HG03025 (cell line): ENCODE measurements at regions not wholly inside any gene's neighbourhood (a gene's known extent, or its start where the extent isn't known, plus 50 kb on each side); places are given as distances from the start of the nearest gene placed in this dataset.

Experiments used
- ATAC-seq: cut with Tn5 transposase; IDR thresholded peaks from one replicate; pipeline ENCODE4 v1.9.1; 2021; ENCODE audit warnings: mild to moderate bottlenecking, moderate library complexity; ENCODE audit not compliant: unreplicated experiment, low FRiP score

DNA sequence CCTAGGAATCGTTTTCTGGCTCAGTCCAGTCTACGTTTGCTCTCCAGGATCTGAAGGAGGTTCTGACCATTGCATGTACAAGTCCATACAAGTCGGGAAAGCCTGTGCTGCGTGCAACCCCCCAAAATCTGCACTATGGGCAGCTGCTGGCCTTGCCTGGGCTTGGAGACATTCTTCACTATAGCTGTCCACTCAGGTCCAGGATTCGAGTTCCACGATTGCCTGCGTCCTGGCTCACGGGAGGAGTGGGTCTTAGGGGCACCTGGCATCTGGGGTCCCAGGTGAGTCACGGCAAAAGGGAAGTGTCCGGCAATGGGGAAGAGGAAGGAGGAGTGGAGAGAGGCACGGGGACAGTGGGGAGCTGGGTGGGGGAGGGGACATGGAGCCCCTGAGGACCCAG lies 563.0 kb downstream of the BRD1 start:
- no peak for ATAC-seq

DNA sequence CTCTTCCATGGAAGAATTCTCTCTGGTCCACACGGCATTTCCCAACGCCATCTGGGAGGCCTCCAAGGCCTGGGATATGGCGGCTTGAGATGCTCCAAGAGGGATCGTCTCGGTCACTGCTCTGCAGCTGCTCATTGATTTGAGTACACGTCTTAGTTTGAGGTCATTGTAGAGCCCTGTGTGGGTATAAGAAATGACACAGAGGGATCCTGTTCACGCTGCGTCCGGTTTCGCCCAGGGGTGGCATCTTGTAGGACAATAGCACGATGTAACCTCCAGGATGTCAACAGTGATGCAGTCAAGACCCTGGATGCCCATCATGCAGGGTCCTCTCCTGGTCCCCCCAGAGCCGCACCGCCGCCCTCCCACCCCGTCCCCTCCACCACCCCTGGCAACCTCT lies 564.6 kb downstream of the BRD1 start:
- ATAC-seq, result no peak

DNA sequence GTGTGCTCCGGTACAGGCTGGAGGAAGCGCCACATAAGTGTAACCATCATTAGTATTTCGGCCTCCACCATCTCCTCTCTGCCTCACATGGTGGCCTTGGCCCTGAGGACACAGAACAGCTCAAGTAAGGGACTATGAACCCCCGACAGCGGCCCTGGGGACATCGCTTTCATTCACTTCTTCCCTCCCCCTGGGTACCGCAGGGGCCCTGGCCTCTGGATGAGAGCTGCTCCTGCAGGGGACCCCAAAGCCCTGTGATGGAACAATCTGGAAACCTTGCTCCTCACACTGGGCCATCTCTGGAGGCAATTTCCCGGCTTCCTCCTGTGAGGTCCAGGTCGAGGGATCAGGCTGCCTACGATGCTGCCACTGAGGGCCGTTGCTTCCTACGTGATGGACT lies 565.5 kb downstream of the BRD1 start:
- no peak for ATAC-seq

DNA sequence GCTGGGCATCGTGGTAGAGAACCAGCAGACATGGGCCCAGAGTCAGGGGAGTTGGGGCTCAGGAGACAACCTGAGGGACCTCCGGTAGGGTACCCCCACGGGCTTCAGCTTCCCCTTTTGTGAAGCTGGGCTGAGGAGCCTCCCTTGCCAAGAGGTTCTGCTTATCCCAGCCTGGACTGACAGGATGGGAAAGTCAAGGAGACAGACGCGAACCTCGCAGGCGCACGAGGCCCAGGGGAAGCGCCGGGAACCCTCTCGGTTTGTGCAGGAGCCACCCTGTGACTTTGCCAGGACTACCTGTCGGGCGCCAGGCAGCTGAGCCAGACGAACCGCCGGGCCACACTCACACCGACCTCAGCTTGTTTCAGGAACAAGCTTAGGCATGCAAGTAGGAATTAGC lies 566.1 kb downstream of the BRD1 start:
- no peak for ATAC-seq

DNA sequence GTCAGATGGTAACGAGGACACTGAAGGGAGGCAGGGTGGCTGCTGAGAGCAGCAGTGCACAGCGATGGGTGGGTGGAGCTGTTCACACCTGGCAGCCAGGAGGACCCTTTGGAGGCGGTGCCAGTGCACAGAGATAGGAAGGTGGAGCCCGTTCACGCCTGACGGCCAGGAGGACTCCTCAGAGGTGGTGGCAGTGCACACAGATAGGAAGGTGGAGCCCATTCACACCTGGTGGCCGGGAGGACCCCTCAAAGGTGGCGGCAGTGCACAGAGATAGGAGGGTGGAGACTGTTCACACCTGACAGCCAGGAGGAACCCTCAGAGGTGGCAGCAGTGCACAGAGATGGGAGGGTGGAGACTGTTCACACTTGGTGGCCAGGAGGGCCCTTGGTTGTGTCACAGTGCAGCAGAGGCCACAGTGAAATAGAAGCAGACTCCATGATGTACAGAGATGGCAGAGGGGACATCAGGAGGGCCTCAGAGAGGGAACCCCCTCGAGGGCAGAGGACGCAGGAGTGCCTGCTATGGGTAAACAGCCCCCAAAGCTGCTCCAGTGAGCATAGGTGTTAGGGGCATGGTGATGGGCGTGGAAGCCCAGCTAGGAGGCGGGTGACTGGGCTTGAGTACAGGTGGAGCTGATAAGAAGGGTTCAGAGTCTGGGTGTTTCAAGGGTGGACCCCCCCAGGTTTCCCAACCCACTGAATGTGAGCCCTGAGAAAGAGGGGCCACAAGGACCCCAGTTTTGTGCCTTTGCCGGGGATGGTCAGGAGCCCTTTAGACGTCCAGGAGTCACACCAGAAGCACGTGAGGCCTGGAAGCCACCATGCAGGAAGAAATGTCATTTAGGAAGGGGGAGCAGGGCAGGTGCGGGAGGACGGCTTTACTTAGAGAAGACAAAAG lies 566.7 kb downstream of the BRD1 start:
- no peak for ATAC-seq

DNA sequence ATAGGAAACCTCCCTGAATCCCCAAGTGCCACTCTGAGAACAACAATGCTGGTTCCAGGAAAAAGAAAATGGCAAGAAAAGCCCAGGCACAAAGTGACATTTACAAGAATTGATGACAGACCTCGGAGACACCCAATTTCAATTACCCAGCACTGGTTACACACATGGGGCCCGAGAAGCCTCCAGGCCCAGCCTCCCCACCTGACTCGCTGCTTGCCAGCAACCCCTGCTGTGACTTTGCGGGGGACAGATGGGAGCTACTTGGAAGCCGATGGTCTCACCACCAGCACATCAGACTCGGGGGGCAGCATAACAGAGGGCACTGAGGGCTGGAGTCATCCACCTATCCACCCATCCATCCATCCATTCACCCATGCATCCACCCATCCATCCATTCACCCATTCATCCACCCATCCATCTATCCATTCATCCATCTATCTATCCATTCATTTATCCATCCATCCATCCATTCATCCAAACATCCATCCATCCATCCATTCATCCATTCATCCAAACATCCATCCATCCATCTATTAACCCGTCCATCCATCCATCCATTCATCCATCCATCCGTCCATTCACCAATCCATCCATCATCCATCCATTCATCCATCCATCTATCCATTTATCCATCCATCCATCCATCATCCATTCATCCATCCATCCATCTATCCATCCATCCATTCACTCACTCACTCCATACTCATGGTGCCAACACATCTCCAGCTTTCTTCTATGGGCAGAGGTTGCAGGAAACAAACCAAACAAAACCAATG lies 567.6 kb downstream of the BRD1 start:
- no peak for ATAC-seq

DNA sequence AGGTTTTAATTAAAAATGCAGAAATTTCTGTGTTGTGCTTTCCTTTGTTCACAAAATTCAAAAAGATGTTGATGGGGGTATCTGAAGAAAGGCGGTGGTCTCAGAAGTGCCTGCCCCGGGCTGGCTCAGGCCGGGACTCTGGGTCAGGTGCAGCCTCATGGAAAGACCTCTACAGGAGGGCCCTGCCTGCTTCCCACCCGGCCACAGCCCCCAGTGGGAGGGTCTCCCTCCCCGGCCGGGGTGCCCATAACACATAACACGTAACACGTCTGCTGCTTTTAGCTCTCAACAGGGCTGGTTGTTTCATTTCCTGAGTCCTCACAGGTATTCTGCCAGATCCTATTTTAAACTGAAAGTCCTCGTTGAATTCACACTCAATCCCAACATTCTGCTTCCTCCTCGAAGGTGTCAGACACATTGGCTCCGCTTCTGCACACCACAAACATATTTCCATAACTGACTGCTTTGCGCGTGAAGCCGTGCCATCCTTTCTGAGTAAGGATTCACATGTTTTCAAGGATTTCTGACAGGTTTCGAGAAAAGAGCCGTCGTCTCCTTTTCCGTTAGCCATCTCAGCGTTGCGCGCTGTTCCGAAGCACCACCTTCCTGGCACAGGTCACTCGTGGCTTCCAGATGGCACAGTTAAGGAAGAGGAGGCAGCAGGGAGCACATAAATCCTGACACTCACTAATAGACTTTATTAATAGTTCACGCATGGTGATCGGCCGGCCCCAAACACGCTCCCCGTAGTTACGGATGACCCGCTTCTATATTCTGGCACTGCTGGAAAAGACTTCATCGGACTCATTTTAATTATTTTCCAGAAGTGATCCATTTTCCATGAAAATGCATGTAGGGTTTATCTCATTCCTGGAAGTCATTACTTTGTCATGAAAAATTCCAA lies 569.3 kb downstream of the BRD1 start:
- ATAC-seq, result no peak

DNA sequence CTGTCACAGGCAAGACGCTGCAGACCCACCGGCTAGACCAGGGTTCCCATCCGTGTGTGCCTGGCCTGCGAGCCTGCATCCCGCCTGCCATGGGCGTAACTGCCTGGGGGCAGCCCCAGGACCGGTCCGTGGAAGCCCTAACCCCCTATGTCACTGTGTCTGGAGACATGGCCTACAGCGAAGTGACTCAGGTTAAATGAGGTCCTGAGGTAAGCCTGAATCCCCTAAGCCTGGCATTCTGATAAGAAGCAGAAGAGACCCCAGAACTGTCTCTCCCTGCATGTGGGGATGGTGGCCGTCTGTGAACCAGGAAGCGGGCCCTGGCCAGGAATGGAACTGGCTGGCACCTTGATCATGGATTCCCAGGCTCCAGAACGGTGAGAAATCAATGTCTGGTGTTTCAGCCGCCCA lies 570.1 kb downstream of the BRD1 start:
- ATAC-seq, result no peak

DNA sequence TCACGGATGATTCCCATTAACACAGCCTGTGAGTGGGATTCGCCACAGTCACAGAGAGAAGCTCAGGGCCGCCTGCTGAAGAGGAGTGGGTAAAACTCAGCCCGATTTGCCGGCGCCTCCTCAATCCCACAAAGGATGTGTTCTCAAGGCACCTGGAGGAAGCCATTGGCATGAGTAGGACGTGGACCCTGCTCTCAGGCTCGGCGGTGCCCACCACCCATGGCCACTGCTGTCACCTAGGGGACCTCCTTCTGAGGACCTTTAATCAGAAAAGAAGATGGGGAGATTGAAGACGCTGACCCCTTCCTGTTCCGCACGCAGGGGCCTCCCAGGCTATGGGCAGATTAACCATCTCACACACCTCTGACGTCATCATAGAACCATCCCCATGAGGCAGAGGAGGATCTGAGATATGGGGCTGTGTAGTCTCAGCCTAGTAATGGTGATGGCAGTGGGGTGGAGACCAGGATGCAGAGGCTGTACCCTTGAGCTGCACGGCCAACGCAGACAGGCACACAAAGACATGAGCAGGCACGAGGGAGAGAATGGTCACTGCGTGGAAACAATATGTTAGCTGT lies 571.8 kb downstream of the BRD1 start:
- ATAC-seq, result no peak

DNA sequence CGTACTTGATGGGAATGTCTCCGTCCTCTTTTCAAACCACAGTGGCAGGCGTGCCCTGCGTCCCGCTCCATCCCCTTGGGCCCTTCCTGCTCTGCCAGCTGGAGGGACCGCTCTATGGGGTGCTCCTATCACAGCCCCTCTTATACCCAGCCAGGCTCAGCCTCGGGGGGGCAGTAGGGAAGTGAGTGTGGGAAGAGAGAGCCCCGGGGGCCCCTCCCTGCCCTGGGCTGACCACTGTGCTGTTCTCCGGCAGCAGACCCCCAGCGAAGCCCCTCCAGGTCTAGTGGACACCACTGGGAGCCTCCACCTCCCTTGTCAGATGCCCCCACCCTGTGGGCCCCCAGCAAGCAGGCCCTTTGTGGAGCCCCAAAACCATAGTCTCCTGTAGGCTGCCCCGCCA lies 572.5 kb downstream of the BRD1 start:
- ATAC-seq, result no peak

DNA sequence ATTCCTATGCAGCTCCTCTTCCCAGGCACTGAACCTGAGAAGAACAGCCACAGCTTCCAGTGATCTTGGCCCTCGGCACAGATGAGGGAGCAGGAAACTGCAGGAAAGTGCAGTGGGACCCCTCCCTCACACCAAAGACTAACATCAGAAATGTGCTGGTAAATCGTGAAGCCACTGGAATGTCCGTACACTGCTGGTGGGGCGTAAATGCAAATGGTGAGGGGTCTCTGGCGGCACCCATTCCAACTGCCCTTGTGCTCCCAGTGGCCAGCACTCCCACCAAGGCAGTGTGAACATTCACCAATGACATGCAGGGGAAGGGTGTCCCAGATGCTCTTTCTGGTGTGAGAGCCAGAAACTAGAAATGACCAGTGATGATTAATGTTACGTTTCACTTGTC lies 574.0 kb downstream of the BRD1 start:
- no peak for ATAC-seq

DNA sequence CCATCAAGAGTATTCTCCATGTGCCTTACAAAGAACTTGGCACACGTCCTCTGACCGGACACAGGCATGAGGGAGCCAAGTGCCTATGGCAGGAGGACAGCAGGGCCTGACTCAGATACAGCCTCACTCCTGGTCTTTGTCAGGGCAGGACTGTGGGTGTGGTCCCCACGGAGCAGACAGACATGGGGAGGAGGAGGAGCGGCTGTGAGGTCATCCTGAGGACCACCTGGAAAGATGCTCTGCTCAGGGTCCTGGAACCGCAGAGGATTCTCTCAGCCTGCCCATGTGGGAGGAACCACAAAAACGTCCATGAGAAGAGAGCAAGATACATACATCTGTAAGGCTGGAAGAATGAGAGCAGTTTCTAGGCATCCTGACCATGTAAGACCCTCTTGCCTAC lies 576.3 kb downstream of the BRD1 start:
- ATAC-seq, result no peak

DNA sequence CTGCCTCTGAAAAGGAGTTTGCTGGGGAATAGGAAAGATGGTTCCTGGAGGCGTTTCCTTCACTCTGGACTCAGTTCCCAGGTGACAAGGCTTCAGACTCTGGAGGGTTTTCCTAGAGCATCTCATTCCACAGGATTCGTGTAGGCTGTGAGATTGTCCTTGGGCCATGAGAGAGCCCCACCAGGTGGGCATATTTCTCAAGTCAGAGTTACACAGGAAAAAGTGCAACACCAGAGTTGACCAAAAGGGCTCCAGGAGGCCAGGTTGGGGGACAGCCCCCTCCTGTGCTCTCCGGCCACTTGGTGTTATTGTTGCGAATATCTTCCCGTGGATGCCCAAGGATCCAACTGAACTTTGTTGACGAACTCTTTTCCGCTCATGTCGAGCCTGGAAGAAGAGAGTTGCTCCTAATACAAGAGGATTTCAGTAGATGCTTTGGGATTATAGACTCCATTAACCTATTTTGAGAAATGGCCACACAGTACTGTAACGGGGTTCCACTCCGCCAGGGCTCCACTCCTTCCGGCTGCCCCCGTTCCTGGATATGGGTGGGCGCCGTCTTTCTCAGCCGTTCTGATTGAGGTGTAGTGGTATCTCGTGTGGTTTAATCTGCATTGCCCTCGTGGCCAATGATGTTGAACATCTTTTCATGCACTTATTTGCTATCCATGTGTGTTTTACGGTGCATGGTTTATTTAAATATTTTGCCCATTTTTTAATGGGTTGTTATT lies 580.3 kb downstream of the BRD1 start:
- no peak for ATAC-seq

DNA sequence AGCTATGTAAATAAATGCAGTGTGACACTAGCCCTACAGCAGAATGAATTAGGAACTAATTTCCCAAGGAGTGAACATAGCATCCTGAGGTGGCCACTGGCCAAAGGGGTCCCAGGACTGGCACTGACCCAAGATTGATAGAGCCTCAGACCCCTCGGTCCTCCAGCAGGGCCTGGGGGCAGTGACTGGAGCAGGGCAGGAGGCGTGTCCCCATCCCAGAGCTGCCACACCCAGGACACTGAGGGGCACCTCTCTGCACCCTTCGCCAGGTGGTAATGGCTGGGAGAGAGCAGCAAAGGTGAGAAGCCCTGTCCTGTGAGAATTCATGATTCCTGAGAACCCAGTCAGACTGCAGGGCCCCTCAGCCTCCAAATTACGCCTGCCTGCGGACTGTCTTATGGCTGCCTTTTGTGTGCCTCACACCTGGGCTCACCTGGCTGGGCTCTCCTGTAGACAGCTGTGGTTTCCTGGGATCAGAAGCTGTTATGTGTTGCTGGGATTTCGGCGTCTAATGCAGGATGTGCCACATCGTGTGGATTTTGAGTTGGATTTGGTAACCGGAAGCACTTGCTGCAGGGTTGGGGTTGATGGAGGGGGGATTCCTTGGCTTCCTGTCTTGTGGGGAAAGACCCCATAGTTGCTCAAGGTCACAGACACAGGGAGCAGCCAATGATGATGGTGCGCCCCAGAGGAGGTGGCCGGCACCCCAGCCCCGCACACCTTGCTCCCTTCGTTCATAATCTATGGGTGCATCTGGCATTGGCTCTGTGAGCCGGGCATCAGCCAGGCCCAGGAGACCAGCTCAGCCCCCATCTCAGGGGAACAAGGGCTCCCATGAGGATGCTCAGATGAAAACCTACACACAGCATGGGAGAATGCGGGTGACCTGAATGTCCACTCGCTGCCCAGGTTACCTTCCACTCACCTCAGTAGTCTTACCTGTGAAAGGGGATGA lies 582.9 kb downstream of the BRD1 start:
- ATAC-seq, result no peak

DNA sequence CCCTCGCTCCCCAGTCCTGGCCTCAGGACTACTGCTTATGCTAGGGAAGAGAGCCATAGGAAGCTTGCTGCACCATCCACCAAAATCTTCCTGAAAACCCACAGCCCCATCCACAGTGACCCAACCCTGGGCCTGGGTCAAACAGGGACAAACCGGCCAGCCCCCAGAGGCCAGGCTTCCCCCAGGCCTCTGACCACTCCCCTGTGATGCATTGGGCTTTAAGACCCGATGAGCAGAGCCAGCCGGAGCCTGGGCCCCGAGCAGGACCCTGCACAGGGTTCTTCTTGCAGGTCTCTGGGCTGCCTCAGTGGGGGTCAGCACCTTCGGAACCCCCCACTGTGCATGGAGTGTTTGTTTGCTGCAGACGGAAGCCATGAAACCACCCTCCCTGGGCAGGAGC lies 583.7 kb downstream of the BRD1 start:
- no peak for ATAC-seq

DNA sequence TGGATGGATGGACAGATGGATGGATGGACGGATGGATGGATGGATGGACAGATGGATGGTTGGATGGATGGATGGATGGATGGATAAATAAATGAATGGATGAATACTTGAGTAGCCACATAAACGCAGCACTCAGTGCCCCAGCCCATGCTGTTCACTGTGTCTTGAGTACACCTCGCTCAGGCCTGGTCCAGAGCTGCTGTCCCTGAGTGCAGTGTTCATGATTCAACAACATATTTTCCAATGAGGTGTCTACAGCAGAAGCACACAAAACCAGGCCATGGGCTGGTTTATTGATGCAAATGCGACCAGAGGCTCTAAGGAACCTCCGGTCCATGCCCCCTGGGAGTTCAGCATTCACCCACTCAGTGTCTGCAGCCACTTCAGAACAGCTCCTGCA lies 584.3 kb downstream of the BRD1 start:
- ATAC-seq, result no peak

DNA sequence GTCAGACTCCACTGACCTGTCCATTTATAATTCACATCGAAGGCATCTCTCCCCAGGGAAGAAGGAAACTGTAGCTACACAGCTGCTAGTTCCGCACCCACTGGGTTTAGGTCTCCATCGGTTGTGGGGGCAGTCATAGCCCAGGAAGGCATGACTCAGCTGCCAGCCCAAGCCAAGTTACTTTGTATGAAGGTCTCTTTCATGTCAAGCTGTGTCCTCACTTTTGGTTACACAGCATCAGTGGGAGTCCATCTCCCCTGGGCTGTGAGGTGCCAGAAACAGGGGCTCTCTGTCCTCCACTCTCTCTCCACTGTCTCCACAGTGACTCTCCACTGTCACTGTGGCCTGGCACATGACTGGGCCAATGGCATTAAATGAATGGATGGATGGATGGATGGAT lies 585.2 kb downstream of the BRD1 start:
- no peak for ATAC-seq

DNA sequence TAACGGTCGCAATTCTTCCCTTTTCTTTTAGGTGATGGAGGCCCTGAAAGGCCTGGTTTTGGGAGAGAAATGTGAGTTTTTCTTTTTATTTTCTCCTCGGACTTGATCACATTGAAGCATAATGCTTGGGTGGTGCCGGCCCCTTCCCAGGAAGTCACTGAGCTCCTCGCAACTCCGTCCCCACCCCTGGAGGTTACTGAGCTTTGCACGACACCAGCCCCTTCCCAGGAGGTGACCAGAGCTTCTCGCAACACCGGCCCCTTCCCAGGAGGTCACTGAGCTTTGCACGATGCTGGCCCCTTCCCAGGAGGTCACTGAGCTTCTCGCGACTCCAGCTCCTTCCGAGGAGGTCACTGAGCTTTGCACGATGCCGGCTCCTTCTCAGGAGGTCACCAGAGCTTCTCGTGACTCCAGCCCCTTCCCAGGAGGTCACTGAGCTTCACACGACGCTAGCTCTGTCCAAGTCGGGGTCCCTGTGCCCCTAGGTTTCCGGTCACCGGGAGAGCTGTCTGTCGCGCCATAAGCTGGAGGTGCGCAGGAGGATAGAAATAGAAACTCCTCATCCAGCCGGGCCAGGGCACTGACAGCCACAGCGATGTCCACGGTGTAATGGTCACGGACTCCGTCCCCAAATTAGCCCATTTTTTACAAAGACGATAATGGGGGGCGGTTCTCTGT lies 586.4 kb downstream of the BRD1 start:
- ATAC-seq, result no peak
